Skeletal muscle tissue (tissue), 3 donors: ENCODE measurements at regions not wholly inside any gene's neighbourhood (a gene's known extent, or its start where the extent isn't known, plus 50 kb on each side); places are given as distances from the start of the nearest gene placed in this dataset.

Experiments used
- H3K27ac ChIP-seq: one replicate; pipeline ENCODE4 v1.7.0; 2013; ENCODE audit warnings: mild to moderate bottlenecking, low read depth, low read length, inconsistent platforms
- H3K27me3 ChIP-seq, 3 donors: one replicate each; pipeline ENCODE4 v1.7.0; 2013; ENCODE audit warnings: low read length in 3 of 3; ENCODE audit not compliant: control insufficient read depth in 3 of 3, insufficient read depth in 3 of 3
- H3K36me3 ChIP-seq, 3 donors: one replicate each; pipeline ENCODE4 v1.7.0; 2013; ENCODE audit warnings: low read length in 3 of 3; ENCODE audit not compliant: control insufficient read depth in 3 of 3, insufficient read depth in 3 of 3
- H3K4me1 ChIP-seq, 3 donors: one replicate each; pipeline ENCODE4 v1.7.0; 2013; ENCODE audit warnings: low read length in 3 of 3, mild to moderate bottlenecking in 3 of 3; ENCODE audit not compliant: control insufficient read depth in 3 of 3, insufficient read depth in 3 of 3
- H3K4me3 ChIP-seq, 3 donors: one replicate each; pipeline ENCODE4 v1.7.0; 2013; ENCODE audit warnings: low read length in 3 of 3
- H3K9ac ChIP-seq, 3 donors: one replicate each; pipeline ENCODE4 v1.7.0; 2013; ENCODE audit warnings: low read length in 3 of 3, mild to moderate bottlenecking in 3 of 3, moderate library complexity in 2 of 3, low read depth in 1 of 3
- H3K9me3 ChIP-seq, 3 donors: one replicate each; pipeline ENCODE4 v1.7.0; 2013; ENCODE audit warnings: low read length in 3 of 3; ENCODE audit not compliant: control insufficient read depth in 3 of 3
- donor health status: Osteomylitis.

DNA sequence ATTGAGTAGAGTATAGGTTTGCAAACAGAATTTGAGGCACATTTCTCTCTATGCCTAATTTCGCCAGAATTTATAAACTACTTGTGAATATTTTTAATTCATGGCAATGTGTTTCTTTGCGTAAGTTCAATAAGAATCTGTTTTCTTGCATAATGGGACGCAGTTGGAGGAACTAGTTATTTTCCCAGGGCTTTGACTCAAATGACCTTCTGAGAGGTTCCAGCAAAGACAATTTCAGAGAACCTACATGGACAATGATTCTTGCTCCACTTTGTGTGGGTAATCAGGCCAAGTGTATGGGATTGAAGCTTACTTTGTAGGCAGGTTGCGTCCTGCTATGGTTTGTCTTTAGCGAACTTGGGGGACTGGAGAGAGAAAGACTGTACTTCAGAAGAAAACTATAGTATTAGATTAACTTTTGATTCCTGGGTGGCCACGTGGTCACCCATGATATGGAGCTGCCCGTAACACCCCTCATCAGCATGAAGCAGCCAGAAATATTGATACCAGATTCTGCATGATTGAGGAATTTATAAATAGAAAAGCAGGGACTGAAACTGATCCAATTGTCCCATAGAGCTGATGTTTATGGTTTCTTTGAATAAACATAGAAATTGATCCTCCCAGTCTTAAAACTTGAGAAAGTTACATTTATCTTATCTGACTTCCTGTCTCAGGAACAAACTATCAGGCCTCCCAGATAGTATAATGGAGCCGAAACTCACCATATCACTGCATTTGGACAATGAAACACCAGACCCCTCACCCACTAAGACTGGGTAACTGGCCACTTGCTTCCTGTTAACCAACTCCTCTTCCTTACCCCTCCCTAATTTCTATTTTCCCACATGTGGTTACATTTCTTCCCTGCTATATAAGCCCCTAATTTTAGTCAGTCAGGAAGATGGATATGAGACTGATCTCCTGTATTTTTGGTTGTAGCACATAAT, 815.3 kb upstream of the HS6ST1 start:
- no peak overlapping the region for H3K27ac ChIP-seq
- no peaks in the 10 kb centered on the region for H3K27me3 ChIP-seq
- no peaks in the 10 kb centered on the region for H3K36me3 ChIP-seq
- H3K4me1 ChIP-seq = no peaks in the 10 kb centered on the region
- H3K4me3 ChIP-seq = no peak overlapping the region
- H3K9ac ChIP-seq = no peak overlapping the region
- no peaks in the 10 kb centered on the region for H3K9me3 ChIP-seq

DNA sequence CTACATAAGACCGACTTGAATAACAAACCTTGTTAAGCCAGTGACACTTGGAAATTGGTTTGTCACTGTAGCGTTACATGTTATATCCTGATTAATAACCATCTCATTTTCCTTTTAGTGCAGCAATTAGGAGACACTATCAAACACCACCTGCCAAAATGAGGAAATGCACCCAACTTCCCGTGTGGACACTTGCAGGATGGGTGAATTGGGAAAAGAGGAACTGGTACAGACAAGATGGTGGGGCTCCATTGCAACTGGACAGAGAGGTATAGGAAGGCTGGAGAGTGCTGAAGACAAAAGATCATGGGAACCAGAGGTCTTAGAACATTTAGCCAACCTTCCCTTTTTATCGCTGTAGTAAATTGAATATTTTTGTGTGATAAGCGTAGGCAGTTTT, 816.3 kb upstream of the HS6ST1 start:
- H3K27me3 ChIP-seq = no peaks in the 10 kb centered on the region
- H3K27ac ChIP-seq = no peak overlapping the region

DNA sequence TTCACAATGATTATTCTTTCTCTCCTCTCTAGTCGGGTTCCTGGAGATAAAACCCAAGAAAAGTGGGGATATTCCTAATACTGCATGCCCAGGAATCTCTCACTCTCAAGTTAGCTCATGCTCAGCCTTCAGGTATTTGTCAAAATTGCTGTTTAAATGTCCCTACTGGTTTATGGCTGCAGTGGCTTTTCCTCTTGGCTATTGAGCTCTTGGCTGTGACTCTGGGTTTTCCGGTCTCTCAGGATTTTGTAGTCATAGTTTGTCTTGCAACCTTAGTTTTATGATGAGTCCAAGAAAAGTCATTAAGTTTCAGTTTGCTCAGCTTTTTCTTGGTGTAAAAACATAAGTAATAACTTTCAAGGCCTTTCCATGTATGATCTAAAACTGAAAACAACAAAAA, 820.7 kb upstream of the HS6ST1 start:
- Histone ChIP-seq H3K4me1 (no peaks in the 10 kb centered on the region), H3K27ac (no peak overlapping the region), H3K9ac (no peak overlapping the region), H3K4me3 (no peak overlapping the region), H3K9me3 (no peaks in the 10 kb centered on the region), H3K27me3 (peaks cover 0 to 2% (median 0%) of the 10 kb centered on the region in 3 donors), H3K36me3 (no peaks in the 10 kb centered on the region)

More for the DNA sequence above, 816.3 kb upstream of the HS6ST1 start:
- no peaks in the 10 kb centered on the region for H3K4me1 ChIP-seq
- no peak overlapping the region for H3K4me3 ChIP-seq
- H3K36me3 ChIP-seq = no peaks in the 10 kb centered on the region
- no peaks in the 10 kb centered on the region for H3K9me3 ChIP-seq
- no peak overlapping the region for H3K9ac ChIP-seq

DNA sequence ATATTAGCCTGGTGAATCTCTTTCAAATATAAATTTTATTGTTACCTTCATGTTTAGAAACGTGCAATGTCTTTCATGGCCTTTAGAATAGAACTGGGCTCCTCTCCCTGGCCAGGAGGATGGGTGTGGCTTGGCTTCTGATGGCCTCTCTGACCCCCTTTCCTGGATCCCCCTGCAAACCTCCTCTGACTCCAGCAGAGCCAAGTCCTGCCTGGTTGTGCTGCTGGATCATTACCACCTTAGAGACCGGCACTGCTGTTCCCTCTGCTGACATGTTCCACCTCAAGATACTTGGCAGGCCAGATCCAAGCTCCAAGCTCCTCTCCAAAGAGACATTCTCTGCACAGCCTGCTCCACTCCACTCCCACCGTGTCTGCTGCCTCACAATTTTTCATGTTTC, 823.8 kb upstream of the HS6ST1 start:
- no peaks in the 10 kb centered on the region for H3K4me1 ChIP-seq
- H3K9ac ChIP-seq = no peak overlapping the region
- no peaks in the 10 kb centered on the region for H3K9me3 ChIP-seq
- peaks cover 0 to 4% (median 0%) of the 10 kb centered on the region in 3 donors for H3K27me3 ChIP-seq
- H3K36me3 ChIP-seq = no peaks in the 10 kb centered on the region
- H3K27ac ChIP-seq = no peak overlapping the region
- H3K4me3 ChIP-seq = no peak overlapping the region

DNA sequence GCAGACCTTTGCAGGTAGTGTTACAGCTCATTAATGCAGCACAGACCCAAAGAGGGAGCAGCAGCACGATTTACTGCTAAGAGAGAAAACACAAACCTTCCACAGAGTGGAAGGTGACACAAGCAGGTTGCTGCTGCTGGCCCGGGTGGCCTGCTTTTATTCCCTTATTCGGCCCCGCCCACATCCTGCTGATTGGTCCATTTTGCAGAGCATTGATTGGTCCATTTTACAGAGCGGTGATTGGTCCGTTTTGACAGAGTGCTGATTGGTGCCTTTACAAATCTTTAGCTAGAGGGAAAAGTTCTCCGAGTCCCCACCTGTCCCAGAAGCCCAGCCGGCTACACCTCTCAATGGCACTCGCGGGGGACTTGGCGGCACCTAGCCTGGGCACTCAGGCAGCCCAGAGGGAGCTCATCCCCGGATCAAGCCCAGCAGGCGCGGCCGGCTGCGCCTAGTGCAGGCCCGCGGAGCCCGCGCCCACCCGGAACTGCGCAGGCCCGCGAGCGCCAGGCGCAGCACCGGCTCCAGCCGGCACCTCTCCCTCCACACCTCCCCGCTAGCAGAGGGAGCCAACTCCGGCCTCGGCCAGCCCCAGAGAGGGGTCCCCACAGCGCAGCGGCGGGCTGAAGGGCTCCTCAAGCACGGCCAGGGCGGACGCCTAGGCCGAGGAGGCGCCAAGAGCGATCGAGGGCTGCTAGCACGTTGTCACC, 825.6 kb upstream of the HS6ST1 start:
- no peak overlapping the region for H3K27ac ChIP-seq

DNA sequence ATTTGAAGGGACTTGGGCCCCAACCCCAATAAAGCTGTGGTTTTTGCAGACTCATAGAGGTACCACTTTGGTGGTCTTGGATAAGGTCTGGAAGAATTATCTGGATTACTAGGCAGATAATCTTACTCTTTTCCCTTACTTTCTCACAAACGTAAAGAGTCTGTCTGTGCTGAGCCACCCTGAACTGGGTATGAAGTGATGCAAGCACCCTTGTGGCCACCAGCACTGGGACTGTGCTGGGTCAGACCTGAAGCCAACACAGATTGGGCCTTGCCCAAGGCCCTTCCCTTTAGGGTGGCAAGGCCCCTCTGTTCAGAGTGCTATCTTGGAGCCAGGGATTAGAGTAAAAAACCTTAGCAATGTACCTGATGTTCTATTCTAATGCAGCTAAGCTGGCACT, 827.0 kb upstream of the RAB6C start:
- Histone ChIP-seq H3K4me3 (no peak overlapping the region), H3K36me3 (no peaks in the 10 kb centered on the region), H3K4me1 (no peaks in the 10 kb centered on the region), H3K27me3 (no peaks in the 10 kb centered on the region), H3K9me3 (no peaks in the 10 kb centered on the region), H3K9ac (no peak overlapping the region), H3K27ac (no peak overlapping the region)

More for the DNA sequence above, 825.6 kb upstream of the HS6ST1 start:
- H3K4me1 ChIP-seq = no peaks in the 10 kb centered on the region
- peaks cover 0 to 4% (median 0%) of the 10 kb centered on the region in 3 donors for H3K27me3 ChIP-seq
- no peak overlapping the region for H3K9ac ChIP-seq
- no peaks in the 10 kb centered on the region for H3K36me3 ChIP-seq
- no peaks in the 10 kb centered on the region for H3K9me3 ChIP-seq
- H3K4me3 ChIP-seq = no peak overlapping the region

GRCh38 chr2:129160879-129161278, 818.6 kb upstream of the RAB6C start:
- Histone ChIP-seq H3K36me3 (no peaks in the 10 kb centered on the region), H3K9ac (no peak overlapping the region), H3K4me3 (no peak overlapping the region), H3K4me1 (no peaks in the 10 kb centered on the region), H3K9me3 (no peaks in the 10 kb centered on the region), H3K27me3 (no peaks in the 10 kb centered on the region), H3K27ac (no peak overlapping the region)

DNA sequence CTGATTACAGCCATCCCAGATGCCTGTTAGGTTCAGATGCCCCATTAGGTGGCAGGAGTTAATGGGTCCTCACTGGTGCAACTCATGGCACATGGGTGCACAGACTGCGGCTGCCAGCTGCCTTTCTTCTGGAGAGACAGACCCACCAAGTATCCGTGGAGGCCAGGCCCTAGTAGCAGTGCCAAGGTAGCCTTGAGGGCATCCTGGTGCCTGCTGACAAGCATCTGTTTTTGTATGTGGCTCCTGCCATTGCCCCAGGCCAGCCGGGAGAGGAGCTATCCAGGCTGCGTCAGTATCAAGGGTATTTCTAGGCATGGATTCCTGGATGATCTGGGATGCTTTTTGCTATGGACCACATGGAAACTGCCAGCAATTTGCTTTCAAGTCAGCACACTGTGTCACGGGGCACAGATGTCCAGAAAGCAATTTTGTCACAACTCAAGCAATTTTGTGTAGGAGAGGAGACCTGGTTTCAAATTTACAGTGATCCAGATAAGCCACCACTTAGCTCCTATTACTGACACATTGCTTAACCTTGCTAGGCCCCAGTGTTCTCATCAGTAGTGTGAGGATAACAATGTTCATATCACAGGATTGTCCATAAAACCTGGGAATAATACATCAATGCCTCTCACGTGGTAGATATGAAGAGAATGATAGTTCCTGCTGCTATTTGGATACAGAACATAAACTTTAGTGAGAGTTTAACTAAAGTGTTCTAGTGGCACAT, 815.1 kb upstream of the RAB6C start:
- no peaks in the 10 kb centered on the region for H3K9me3 ChIP-seq
- no peak overlapping the region for H3K4me3 ChIP-seq
- H3K9ac ChIP-seq = no peak overlapping the region
- H3K36me3 ChIP-seq = no peaks in the 10 kb centered on the region
- no peak overlapping the region for H3K27ac ChIP-seq
- no peaks in the 10 kb centered on the region for H3K27me3 ChIP-seq
- H3K4me1 ChIP-seq = no peaks in the 10 kb centered on the region

DNA sequence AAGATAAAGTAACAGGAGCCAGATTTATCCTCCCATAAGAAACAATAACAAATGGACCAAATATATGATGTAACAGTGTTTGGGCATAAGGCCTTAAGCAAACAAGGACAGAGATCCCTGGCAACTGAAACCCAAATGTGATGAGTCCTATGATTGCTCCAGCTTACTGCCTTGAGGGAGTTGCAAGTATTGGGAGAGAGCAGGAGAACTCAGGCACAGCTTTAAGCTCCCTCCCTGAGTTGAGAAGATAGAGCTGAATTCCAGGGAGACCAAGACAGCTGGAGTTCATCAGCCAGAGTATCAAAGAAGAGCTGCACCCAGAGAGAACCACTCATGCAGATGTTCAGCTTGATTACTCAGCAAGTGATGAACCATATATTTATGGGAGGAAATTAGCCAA, 814.5 kb upstream of the RAB6C start:
- H3K27ac ChIP-seq = no peak overlapping the region
- H3K4me1 ChIP-seq = no peaks in the 10 kb centered on the region
- H3K36me3 ChIP-seq = no peaks in the 10 kb centered on the region
- no peak overlapping the region for H3K9ac ChIP-seq
- no peaks in the 10 kb centered on the region for H3K9me3 ChIP-seq
- no peaks in the 10 kb centered on the region for H3K27me3 ChIP-seq
- no peak overlapping the region for H3K4me3 ChIP-seq
